ENCODE measurements at regions not wholly inside any gene's neighbourhood (a gene's known extent, or its start where the extent isn't known, plus 50 kb on each side); places are given as distances from the start of the nearest gene placed in this dataset.

DNA sequence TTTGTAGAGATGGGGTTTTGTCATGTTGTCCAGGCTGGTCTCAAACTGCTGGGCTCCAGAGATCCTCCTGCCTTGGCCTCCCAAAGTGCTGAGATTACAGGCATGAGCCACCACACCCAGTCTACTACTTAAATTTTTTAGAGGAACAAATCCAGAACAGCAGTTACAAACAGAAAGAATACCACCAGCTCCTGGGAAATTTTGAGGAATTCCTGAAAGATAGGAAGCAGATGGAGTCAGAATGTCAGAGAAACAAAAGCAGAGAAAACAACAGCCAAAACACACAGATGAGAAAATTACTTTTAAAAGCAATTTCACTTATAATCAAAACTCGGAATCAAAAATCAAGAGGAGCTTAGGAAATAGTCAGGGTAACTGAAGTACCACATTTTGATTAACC, 543.3 kb upstream of the MARCKS start:
- TF ChIP-seq, protein P1, sequence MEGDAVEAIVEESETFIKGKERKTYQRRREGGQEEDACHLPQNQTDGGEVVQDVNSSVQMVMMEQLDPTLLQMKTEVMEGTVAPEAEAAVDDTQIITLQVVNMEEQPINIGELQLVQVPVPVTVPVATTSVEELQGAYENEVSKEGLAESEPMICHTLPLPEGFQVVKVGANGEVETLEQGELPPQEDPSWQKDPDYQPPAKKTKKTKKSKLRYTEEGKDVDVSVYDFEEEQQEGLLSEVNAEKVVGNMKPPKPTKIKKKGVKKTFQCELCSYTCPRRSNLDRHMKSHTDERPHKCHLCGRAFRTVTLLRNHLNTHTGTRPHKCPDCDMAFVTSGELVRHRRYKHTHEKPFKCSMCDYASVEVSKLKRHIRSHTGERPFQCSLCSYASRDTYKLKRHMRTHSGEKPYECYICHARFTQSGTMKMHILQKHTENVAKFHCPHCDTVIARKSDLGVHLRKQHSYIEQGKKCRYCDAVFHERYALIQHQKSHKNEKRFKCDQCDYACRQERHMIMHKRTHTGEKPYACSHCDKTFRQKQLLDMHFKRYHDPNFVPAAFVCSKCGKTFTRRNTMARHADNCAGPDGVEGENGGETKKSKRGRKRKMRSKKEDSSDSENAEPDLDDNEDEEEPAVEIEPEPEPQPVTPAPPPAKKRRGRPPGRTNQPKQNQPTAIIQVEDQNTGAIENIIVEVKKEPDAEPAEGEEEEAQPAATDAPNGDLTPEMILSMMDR (conservative IDR thresholded peaks at IDR 0.05): no peak
- no peak for TF ChIP-seq ZFX (IDR thresholded peaks at IDR 0.05)
- H3K27ac ChIP-seq: no peak overlapping the region

DNA sequence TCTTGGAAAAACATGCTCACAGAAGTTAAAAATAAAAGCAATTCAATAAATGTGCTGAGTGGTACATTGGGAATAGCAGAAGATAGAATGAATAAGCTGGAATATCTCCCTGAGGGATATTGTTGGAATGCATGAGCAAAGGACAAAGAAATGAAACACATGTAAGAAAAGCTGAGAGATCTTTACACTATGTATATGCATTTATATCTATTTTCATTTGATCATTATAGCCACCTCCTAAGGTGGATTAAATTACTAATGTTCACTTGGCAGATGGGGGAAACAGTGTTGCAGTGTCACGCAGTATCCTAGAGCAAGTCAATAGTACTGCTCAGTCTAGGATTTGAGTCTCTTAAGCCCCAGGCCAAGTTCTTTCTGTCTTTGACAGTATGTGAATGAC, 542.0 kb upstream of the MARCKS start:
- no peak for TF ChIP-seq ZFX (IDR thresholded peaks at IDR 0.05)
- TF ChIP-seq, protein P1 (conservative IDR thresholded peaks at IDR 0.05): no peak

GRCh38 chr6:113315879-113316278, 541.3 kb upstream of the MARCKS start:
- no peak for TF ChIP-seq ZFX (IDR thresholded peaks at IDR 0.05)
- TF ChIP-seq, protein P1 (conservative IDR thresholded peaks at IDR 0.05): no peak
- no peak overlapping the region for H3K27ac ChIP-seq

More for the DNA sequence above, 542.0 kb upstream of the MARCKS start:
- H3K27ac ChIP-seq: no peak overlapping the region

DNA sequence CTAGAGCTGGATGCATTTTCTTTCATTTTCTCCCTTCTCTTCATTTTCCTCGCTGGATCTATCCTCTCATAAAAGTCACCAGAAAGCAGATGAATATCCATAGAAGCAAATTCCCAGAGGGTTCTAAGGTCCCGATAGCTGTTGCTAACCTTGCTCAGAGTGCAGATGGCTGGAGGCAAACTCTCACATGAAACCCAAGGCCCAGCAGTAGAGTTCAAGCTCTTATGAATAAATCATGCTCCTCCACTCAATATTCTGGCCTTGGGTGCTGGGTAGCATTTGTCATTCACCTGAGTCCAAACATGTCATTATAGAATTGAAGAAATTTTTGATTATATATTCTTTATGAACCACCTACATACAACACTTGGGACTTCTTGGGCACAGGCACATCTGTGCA, 539.7 kb upstream of the MARCKS start:
- TF ChIP-seq ZFX (IDR thresholded peaks at IDR 0.05): no peak
- TF ChIP-seq, protein P1 (conservative IDR thresholded peaks at IDR 0.05): no peak
- no peak overlapping the region for H3K27ac ChIP-seq

DNA sequence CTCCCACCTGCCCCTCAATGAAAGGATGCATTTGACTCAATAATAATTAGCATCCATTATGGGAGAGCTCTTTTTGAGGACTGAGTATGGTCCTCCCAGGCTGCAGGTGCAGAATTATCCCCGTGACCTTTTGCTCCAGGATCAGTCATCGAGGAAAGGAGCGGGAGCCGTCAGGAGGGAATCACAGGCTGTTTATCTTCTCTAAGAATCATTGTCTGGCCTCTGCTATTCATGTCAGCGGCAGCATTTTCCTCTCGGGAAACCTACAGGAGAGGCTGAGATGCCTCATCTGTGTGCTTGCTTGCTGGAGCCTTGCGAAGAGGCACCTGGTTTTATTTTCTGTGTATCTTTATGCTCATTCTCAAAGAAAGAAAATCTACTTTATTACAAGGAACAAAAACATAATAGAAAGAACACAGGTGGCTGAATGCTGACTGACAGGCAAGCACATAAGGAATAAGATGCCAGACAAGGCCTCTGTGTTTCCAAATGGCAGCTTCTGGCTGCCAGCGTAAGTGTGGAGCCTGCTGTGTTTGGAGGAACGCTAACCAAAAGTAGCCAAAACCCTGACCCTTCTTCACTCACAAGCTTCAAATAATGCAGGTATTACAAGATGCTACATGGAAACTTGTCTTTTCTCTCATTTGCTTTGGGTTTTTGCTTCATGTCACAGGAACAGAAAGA, 539.1 kb upstream of the MARCKS start:
- TF ChIP-seq, protein P1 (conservative IDR thresholded peaks at IDR 0.05): no peak
- TF ChIP-seq ZFX (IDR thresholded peaks at IDR 0.05): no peak
- no peak overlapping the region for H3K27ac ChIP-seq

GRCh38 chr6:113318575-113318917, 538.6 kb upstream of the MARCKS start:
- no peak overlapping the region for H3K27ac ChIP-seq
- TF ChIP-seq, protein P1 (conservative IDR thresholded peaks at IDR 0.05): no peak
- no peak for TF ChIP-seq ZFX (IDR thresholded peaks at IDR 0.05)

- H3K27ac ChIP-seq: no peak overlapping the region
- TF ChIP-seq, protein P1 (conservative IDR thresholded peaks at IDR 0.05): no peak
- TF ChIP-seq ZFX (IDR thresholded peaks at IDR 0.05): no peak
Observed at GRCh38 chr6:113320653-113321052, 536.5 kb upstream of the MARCKS start.

All from C4-2B (cell line).